Keratinocyte (primary cell): ENCODE measurements at regions not wholly inside any gene's neighbourhood (a gene's known extent, or its start where the extent isn't known, plus 50 kb on each side); places are given as distances from the start of the nearest gene placed in this dataset.

Experiments
- DNase-seq: peaks from one replicate; pipeline ENCODE4 v3.0.0-alpha.2; 2011; ENCODE audit warnings: low read depth, missing footprints, low spot score
- FAIRE-seq: peaks from 2 replicates; lab custom pipeline; 2011; peaks lifted over from hg19 to GRCh38; lab: Jason Lieb, UNC
- H2AFZ ChIP-seq: 2 replicates; pipeline ENCODE4 v1.6.0; 2012; ENCODE audit warnings: low read length, control low read depth, inconsistent platforms; ENCODE audit not compliant: control insufficient read depth
- H3K27ac ChIP-seq: 2 replicates; pipeline ENCODE4 v1.5.1; 2011; ENCODE audit warnings: low read length; ENCODE audit not compliant: control insufficient read depth, insufficient read depth
- H3K27me3 ChIP-seq: 3 replicates; pipeline ENCODE4 v1.6.0; 2011; ENCODE audit warnings: low read length; ENCODE audit not compliant: control insufficient read depth, insufficient read depth; ENCODE audit errors: extremely low read depth
- H3K36me3 ChIP-seq, 2 experiments: 2 replicates in 1 of 2; 3 replicates in 1 of 2; pipeline ENCODE4 v1.5.1; 2011; ENCODE audit warnings: low read length in 2 of 2, mild to moderate bottlenecking in 1 of 2; ENCODE audit not compliant: control insufficient read depth in 2 of 2, insufficient read depth in 2 of 2; ENCODE audit errors: extremely low read depth in 1 of 2
- H3K4me1 ChIP-seq: 3 replicates; pipeline ENCODE4 v1.5.1; 2011; ENCODE audit warnings: low read length; ENCODE audit not compliant: control insufficient read depth, insufficient read depth; ENCODE audit errors: extremely low read depth
- H3K4me2 ChIP-seq: 3 replicates; pipeline ENCODE4 v1.6.0; 2011; ENCODE audit warnings: low read depth, low read length; ENCODE audit not compliant: control insufficient read depth, insufficient read depth; ENCODE audit errors: extremely low read depth
- H3K4me3 ChIP-seq, 3 experiments: fragments of 200-600 bp in 1 of 3; sonication (generic) in 1 of 3; 2 replicates in 2 of 3; 3 replicates in 1 of 3; pipeline ENCODE4 v1.5.1; 2011 to 2016; ENCODE audit warnings: low read length in 3 of 3, mild to moderate bottlenecking in 3 of 3, control low read depth in 2 of 3, inconsistent platforms in 1 of 3, low read depth in 1 of 3, mixed read lengths in 1 of 3, mixed run types in 1 of 3, moderate library complexity in 1 of 3; ENCODE audit not compliant: control insufficient read depth in 2 of 3, insufficient read depth in 2 of 3; ENCODE audit errors: extremely low read depth in 1 of 3
- H3K79me2 ChIP-seq: 2 replicates; pipeline ENCODE4 v1.6.0; 2012; ENCODE audit warnings: low read length; ENCODE audit not compliant: control insufficient read depth, insufficient read depth
- H3K9ac ChIP-seq: 3 replicates; pipeline ENCODE4 v1.6.0; 2011; ENCODE audit warnings: low read length; ENCODE audit not compliant: control insufficient read depth, insufficient read depth; ENCODE audit errors: extremely low read depth
- H3K9me1 ChIP-seq: 3 replicates; pipeline ENCODE4 v1.6.0; 2011; ENCODE audit warnings: low read length; ENCODE audit not compliant: control insufficient read depth, insufficient read depth; ENCODE audit errors: extremely low read depth
- H3K9me3 ChIP-seq: 2 replicates; pipeline ENCODE4 v1.5.1; 2012; ENCODE audit warnings: low read depth, low read length; ENCODE audit not compliant: control insufficient read depth
- H4K20me1 ChIP-seq: 3 replicates; pipeline ENCODE4 v1.6.0; 2011; ENCODE audit warnings: low read length; ENCODE audit not compliant: control insufficient read depth, insufficient read depth; ENCODE audit errors: extremely low read depth
- CTCF ChIP-seq, 3 experiments: IDR thresholded peaks in 1 of 3; conservative IDR thresholded peaks in 1 of 3; optimal IDR thresholded peaks in 1 of 3; 2 replicates in 2 of 3; 3 replicates in 1 of 3; pipeline versions ENCODE3 to v1.5.1; 2011; ENCODE audit warnings: low read length in 3 of 3, mild to moderate bottlenecking in 3 of 3, moderate library complexity in 2 of 3, control low read depth in 1 of 3, inconsistent platforms in 1 of 3; ENCODE audit not compliant: insufficient read depth in 2 of 3; ENCODE audit errors: extremely low read depth in 1 of 3
- EZH2 ChIP-seq: IDR thresholded peaks from one replicate; pipeline ENCODE4 v1.6.1; 2012; ENCODE audit warnings: inconsistent platforms, mild to moderate bottlenecking, low read length, moderate library complexity
- dilution Hi-C: fragments of 300-500 bp; cut with MboI; formaldehyde crosslinking; loops from one replicate; pipeline ENCODE4 v1.7.0; 2020; ENCODE audit warnings: low sequenced_read_pairs; ENCODE audit not compliant: extremely low pct_ligation_motif_present

GRCh38 chr6:23964865-23965264 lies 161.2 kb upstream of the NRSN1 start:
- Histone ChIP-seq H3K79me2 (no peaks in the 10 kb centered on the region), H3K27me3 (no peaks in the 10 kb centered on the region), H3K36me3 (no peaks in the 10 kb centered on the region), H3K9me3 (no peaks in the 10 kb centered on the region), H2AFZ (no peak overlapping the region), H3K4me2 (no peak overlapping the region), H3K4me3 (no peak overlapping the region), H3K9ac (no peak overlapping the region), H4K20me1 (no peaks in the 10 kb centered on the region), H3K27ac (no peak overlapping the region), H3K4me1 (no peaks in the 10 kb centered on the region), H3K9me1 (no peaks in the 10 kb centered on the region)
- dilution Hi-C loops, result no loop called here
- DNase-seq (no peak), FAIRE-seq (no peak)
- TF ChIP-seq EZH2 (no peak), CTCF (optimal IDR thresholded peaks at IDR 0.05 in 1 of 3, IDR thresholded peaks at IDR 0.05 in 1 of 3, conservative IDR thresholded peaks at IDR 0.05 in 1 of 3; ENCODE audit: extremely low read depth in 1 of 3, insufficient read depth in 2 of 3, low read length in 3 of 3) (no peak)

- no peak for TF ChIP-seq CTCF (optimal IDR thresholded peaks at IDR 0.05 in 1 of 3, IDR thresholded peaks at IDR 0.05 in 1 of 3, conservative IDR thresholded peaks at IDR 0.05 in 1 of 3; ENCODE audit: extremely low read depth in 1 of 3, insufficient read depth in 2 of 3, low read length in 3 of 3)
- TF ChIP-seq EZH2, result no peak
- no peaks in the 10 kb centered on the region for H3K27me3 ChIP-seq
- no peak for FAIRE-seq
These were observed 156.7 kb upstream of the NRSN1 start for GRCh38 chr6:23969344-23969743.

More at GRCh38 chr6:23969344-23969743, 156.7 kb upstream of the NRSN1 start:
- no peaks in the 10 kb centered on the region for H3K9me3 ChIP-seq
- no peak overlapping the region for H3K27ac ChIP-seq
- no peaks in the 10 kb centered on the region for H3K4me1 ChIP-seq
- H3K9ac ChIP-seq, result no peak overlapping the region
- H3K4me2 ChIP-seq, result no peak overlapping the region
- H3K79me2 ChIP-seq, result no peaks in the 10 kb centered on the region
- no peaks in the 10 kb centered on the region for H3K36me3 ChIP-seq
- no peaks in the 10 kb centered on the region for H4K20me1 ChIP-seq
- no peak overlapping the region for H3K4me3 ChIP-seq
- H2AFZ ChIP-seq, result no peak overlapping the region
- DNase-seq, result no peak
- dilution Hi-C loops, result no loop called here
- no peaks in the 10 kb centered on the region for H3K9me1 ChIP-seq
